Testis (tissue), 2 donors: ENCODE measurements at regions not wholly inside any gene's neighbourhood (a gene's known extent, or its start where the extent isn't known, plus 50 kb on each side); places are given as distances from the start of the nearest gene placed in this dataset.

Experiments
- DNase-seq: peaks from one replicate; pipeline ENCODE4 v3.0.0-alpha.2; 2019
- H3K27ac ChIP-seq, 2 donors: fragments of 200-600 bp; sonication (generic); one replicate each; pipeline ENCODE4 v1.5.1; 2019
- H3K27me3 ChIP-seq: fragments of 200-600 bp; sonication (generic); one replicate; pipeline ENCODE4 v1.5.1; 2019
- H3K36me3 ChIP-seq: fragments of 200-600 bp; sonication (generic); one replicate; pipeline ENCODE4 v1.5.1; 2017; ENCODE audit warnings: low read depth; ENCODE audit errors: missing control alignments
- H3K4me1 ChIP-seq: fragments of 200-600 bp; sonication (generic); one replicate; pipeline ENCODE4 v1.5.1; 2019
- H3K4me3 ChIP-seq, 2 donors: fragments of 200-600 bp; sonication (generic); one replicate each; pipeline ENCODE4 v1.5.1; 2017 to 2019
- H3K9me3 ChIP-seq: fragments of 200-600 bp; sonication (generic); one replicate; pipeline ENCODE4 v1.5.1; 2017
- POLR2A ChIP-seq: fragments of 450-650 bp; IDR thresholded peaks from one replicate; pipeline ENCODE4 v1.6.1; 2017; ENCODE audit warnings: antibody characterized with exemption, mild to moderate bottlenecking, moderate library complexity
- WGBS, 2 donors: methylation state at CpG; one replicate each; pipeline ENCODE4 v1.1.5; 2018; 5-methylcytosine and 5-hydroxymethylcytosine counted together
- intact Hi-C: fragments of 100-400 bp; cut with DNase I; formaldehyde crosslinking; loops from one replicate; pipeline ENCODE4 v1.15.1; 2023; ENCODE audit warnings: low total_unique reads
- TF ChIP-seq, protein P1 (sequence below), 3 experiments: fragments of 450-650 bp in 2 of 3; fragments of 200-600 bp in 1 of 3; sonication (generic) in 1 of 3; IDR thresholded peaks; one replicate each; pipeline ENCODE4 v1.5.1; 2016 to 2019; ENCODE audit warnings: antibody characterized with exemption in 3 of 3, mild to moderate bottlenecking in 2 of 3, moderate library complexity in 1 of 3

DNA sequence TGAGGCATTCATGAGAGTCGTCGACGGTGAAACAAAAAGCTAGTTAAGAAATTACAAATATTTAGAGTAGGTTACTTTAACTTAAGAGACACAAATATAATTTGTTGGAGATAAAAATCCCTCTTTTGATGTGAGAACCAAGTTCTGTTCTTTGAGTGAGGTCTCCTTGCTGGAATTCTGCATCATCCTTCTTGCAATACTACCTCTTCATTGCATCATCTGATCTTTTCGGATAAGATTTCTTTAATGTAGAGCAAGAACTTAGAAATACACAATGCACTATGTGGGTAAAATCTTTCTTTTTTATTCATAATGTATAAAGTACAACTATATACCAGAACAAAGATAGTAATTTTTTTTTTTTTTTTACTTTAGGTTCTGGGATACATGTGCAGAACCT lies 118.4 kb downstream of the ARL4C start:
- 82 to 84% methylated on average over 4 of the region's 4 CpGs for WGBS, 2 donors
- Histone ChIP-seq H3K9me3 (no peaks in the 10 kb centered on the region), H3K36me3 (no peaks in the 10 kb centered on the region), H3K4me1 (peaks cover 8% of the 10 kb centered on the region), H3K4me3 (no peak overlapping the region), H3K27me3 (no peaks in the 10 kb centered on the region), H3K27ac (no peak overlapping the region)
- intact Hi-C loops = no loop called here
- DNase-seq = no peak
- TF ChIP-seq, protein P1, sequence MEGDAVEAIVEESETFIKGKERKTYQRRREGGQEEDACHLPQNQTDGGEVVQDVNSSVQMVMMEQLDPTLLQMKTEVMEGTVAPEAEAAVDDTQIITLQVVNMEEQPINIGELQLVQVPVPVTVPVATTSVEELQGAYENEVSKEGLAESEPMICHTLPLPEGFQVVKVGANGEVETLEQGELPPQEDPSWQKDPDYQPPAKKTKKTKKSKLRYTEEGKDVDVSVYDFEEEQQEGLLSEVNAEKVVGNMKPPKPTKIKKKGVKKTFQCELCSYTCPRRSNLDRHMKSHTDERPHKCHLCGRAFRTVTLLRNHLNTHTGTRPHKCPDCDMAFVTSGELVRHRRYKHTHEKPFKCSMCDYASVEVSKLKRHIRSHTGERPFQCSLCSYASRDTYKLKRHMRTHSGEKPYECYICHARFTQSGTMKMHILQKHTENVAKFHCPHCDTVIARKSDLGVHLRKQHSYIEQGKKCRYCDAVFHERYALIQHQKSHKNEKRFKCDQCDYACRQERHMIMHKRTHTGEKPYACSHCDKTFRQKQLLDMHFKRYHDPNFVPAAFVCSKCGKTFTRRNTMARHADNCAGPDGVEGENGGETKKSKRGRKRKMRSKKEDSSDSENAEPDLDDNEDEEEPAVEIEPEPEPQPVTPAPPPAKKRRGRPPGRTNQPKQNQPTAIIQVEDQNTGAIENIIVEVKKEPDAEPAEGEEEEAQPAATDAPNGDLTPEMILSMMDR (IDR thresholded peaks at IDR 0.05) = no peak
- no peak for TF ChIP-seq POLR2A

DNA sequence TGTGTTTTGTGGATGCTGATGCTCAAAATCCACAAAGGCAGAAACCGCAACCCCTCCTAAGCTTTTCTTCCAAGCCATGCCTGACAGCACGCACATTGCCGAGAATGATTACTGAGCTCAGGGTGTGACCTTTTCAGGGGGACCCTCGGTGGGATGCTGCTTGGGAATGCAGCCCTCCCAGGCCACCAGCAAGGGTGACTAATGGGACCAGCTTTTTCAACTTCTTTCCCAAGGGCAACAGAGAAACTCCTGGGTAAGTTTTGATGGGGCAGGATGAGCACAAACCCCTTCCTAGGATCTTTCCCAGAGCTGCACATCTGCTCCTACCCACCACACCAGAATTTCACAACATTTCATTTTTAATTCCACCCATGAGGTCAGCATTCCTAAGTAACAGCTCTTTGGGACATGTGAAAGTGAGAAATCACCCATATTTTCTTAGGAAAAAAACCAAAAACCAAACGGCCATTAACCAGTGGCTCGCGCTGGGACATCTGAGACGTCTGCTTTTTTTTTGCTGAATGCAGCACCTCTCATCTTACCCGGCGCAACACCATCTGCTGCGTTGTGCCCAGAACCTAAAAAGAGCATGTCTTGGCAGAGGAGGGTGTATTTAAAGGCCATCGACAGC lies 119.0 kb downstream of the ARL4C start:
- no peak overlapping the region for H3K27ac ChIP-seq
- intact Hi-C loops = no loop called here
- H3K4me3 ChIP-seq = no peak overlapping the region
- no peaks in the 10 kb centered on the region for H3K9me3 ChIP-seq
- no peaks in the 10 kb centered on the region for H3K36me3 ChIP-seq
- no peaks in the 10 kb centered on the region for H3K27me3 ChIP-seq
- 45 to 50% methylated on average over 12 of the region's 12 CpGs for WGBS, 2 donors
- peaks cover 8% of the 10 kb centered on the region for H3K4me1 ChIP-seq
- TF ChIP-seq, protein P1 (IDR thresholded peaks at IDR 0.05) = no peak
- no peak for TF ChIP-seq POLR2A
- DNase-seq = no peak

DNA sequence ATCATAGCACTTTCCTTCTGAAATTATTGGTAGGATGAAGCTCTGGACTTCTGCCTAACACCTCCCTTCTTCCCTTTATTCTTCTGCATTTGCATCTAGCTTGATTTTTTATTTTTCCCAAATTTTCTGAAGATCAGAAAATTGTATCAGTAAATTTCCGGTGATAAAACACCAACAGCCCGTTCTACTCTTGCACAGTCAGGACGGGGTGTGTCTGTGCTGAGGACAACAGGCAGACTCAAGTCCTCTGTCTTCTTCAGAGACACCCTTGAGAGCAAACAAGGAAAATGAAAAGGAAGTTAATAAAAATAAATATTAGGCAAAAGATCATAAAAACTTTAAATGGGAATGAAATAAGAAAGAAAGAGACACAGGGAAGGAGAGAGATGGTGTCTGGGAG lies 120.7 kb downstream of the ARL4C start:
- DNase-seq = no peak
- 88 to 90% methylated on average over 3 of the region's 3 CpGs for WGBS, 2 donors
- H3K27me3 ChIP-seq = no peaks in the 10 kb centered on the region
- no peak overlapping the region for H3K4me3 ChIP-seq
- TF ChIP-seq POLR2A = no peak
- TF ChIP-seq, protein P1 (IDR thresholded peaks at IDR 0.05) = no peak
- intact Hi-C loops = no loop called here
- no peaks in the 10 kb centered on the region for H3K36me3 ChIP-seq
- peaks cover 8% of the 10 kb centered on the region for H3K4me1 ChIP-seq
- H3K9me3 ChIP-seq = no peaks in the 10 kb centered on the region
- no peak overlapping the region for H3K27ac ChIP-seq

- Histone ChIP-seq H3K4me3 (no peak overlapping the region), H3K27me3 (no peaks in the 10 kb centered on the region), H3K9me3 (no peaks in the 10 kb centered on the region), H3K27ac (no peak overlapping the region), H3K4me1 (peaks cover 8% of the 10 kb centered on the region), H3K36me3 (no peaks in the 10 kb centered on the region)
- no peak for DNase-seq
- TF ChIP-seq, protein P1 (IDR thresholded peaks at IDR 0.05) = no peak
- TF ChIP-seq POLR2A = no peak
- intact Hi-C loops = no loop called here
- 52 to 62% methylated on average over 6 of the region's 6 CpGs for WGBS, 2 donors
These were observed 121.6 kb downstream of the ARL4C start for GRCh38 chr2:234375176-234375880.

GRCh38 chr2:234374736-234375135 lies 122.1 kb downstream of the ARL4C start:
- Histone ChIP-seq H3K4me3 (no peak overlapping the region), H3K4me1 (peaks cover 8% of the 10 kb centered on the region), H3K27me3 (no peaks in the 10 kb centered on the region), H3K27ac (no peak overlapping the region), H3K9me3 (no peaks in the 10 kb centered on the region), H3K36me3 (no peaks in the 10 kb centered on the region)
- DNase-seq = peak; percentile 19
- WGBS, 2 donors = 36 to 39% methylated on average over 5 of the region's 5 CpGs
- intact Hi-C loops = no loop called here
- TF ChIP-seq, protein P1 (IDR thresholded peaks at IDR 0.05) = no peak
- no peak for TF ChIP-seq POLR2A
